Transverse colon (tissue), 4 donors: ENCODE measurements at regions not wholly inside any gene's neighbourhood (a gene's known extent, or its start where the extent isn't known, plus 50 kb on each side); places are given as distances from the start of the nearest gene placed in this dataset.
"Not testable (repeated sequence)": the region's sequence is repeated elsewhere in the genome, so short reads cannot be mapped to it uniquely, and the experiment has no call there.

ENCODE experiments used
- DNase-seq: peaks from one replicate; pipeline ENCODE4 v3.0.0-alpha.2; 2019
- H3K27ac ChIP-seq, 4 donors: fragments of 200-600 bp; sonication (generic); 2 replicates each; pipeline ENCODE4 v1.5.1; 2016 to 2018; ENCODE audit warnings: inconsistent platforms in 4 of 4
- H3K27me3 ChIP-seq: fragments of 200-600 bp; sonication (generic); 2 replicates; pipeline ENCODE4 v1.5.1; 2017; ENCODE audit warnings: inconsistent platforms
- H3K36me3 ChIP-seq, 4 donors: fragments of 200-600 bp; sonication (generic); 2 replicates each; pipeline ENCODE4 v1.5.1; 2017 to 2019; ENCODE audit warnings: inconsistent platforms in 4 of 4
- H3K4me1 ChIP-seq, 4 donors: fragments of 200-600 bp; sonication (generic); 2 replicates each; pipeline ENCODE4 v1.5.1; 2017 to 2020; ENCODE audit warnings: inconsistent platforms in 4 of 4
- H3K4me3 ChIP-seq, 4 donors: fragments of 200-600 bp; sonication (generic); 1 replicate in 1 of 4; 2 replicates in 3 of 4; pipeline versions ENCODE4 v1.5.1 to v1.6.1; 2017 to 2019; ENCODE audit warnings: inconsistent platforms in 4 of 4
- H3K9me3 ChIP-seq, 2 donors: fragments of 200-600 bp; sonication (generic); 2 replicates each; pipeline ENCODE4 v1.5.1; 2017 to 2019; ENCODE audit warnings: inconsistent platforms in 2 of 2
- CTCF ChIP-seq, 5 experiments: fragments of 200-600 bp in 3 of 5; fragments of 450-650 bp in 2 of 5; sonication (generic) in 3 of 5; IDR thresholded peaks; 1 replicate in 2 of 5; 2 replicates in 3 of 5; pipeline ENCODE4 v1.5.1; 2016 to 2017; ENCODE audit warnings: antibody characterized with exemption in 5 of 5, inconsistent platforms in 3 of 5, mild to moderate bottlenecking in 2 of 5, moderate library complexity in 1 of 5
- EP300 ChIP-seq: sonication (generic); formaldehyde crosslinking; IDR thresholded peaks from one replicate; pipeline ENCODE4 v1.6.1; 2017; ENCODE audit warnings: antibody characterized with exemption, low read depth
- POLR2A ChIP-seq: fragments of 450-650 bp; IDR thresholded peaks from one replicate; pipeline ENCODE4 v1.6.1; 2016; ENCODE audit warnings: antibody characterized with exemption, mild to moderate bottlenecking, moderate library complexity
- POLR2AphosphoS5 ChIP-seq, 3 donors: sonication (generic); formaldehyde crosslinking; IDR thresholded peaks; one replicate each; pipeline ENCODE4 v1.6.1; 2016; ENCODE audit warnings: antibody characterized with exemption in 3 of 3
- WGBS, 2 donors: methylation state at CpG; one replicate each; pipeline ENCODE4 v1.1.5; 2018; ENCODE audit warnings: low coverage in 1 of 2; 5-methylcytosine and 5-hydroxymethylcytosine counted together
- in situ Hi-C, 4 donors: fragments of 200-750 bp; cut with MboI; loops; one replicate each; pipeline versions ENCODE4 v1.15.0 to v1.15.1; 2017; ENCODE audit warnings: low sequenced_read_pairs in 3 of 4, low pct_ligation_motif_present in 1 of 4, low pct_unique_long_range_greater_than_20kb in 1 of 4
- intact Hi-C: fragments of 100-400 bp; cut with DNase I; formaldehyde crosslinking; loops from one replicate; pipeline ENCODE4 v1.15.1; 2023; ENCODE audit warnings: low total_unique reads

GRCh38 chr2:34789169-34789568 is 1190.1 kb upstream of the FAM98A start:
- TF ChIP-seq POLR2AphosphoS5 (IDR thresholded peaks at IDR 0.05) = no peak
- TF ChIP-seq CTCF (IDR thresholded peaks at IDR 0.05) = no peak
- TF ChIP-seq EP300 = no peak
- TF ChIP-seq POLR2A = no peak
- H3K4me3 ChIP-seq = no peak overlapping the region
- H3K36me3 ChIP-seq = no peaks in the 10 kb centered on the region
- H3K9me3 ChIP-seq = no peaks in the 10 kb centered on the region
- no peak for DNase-seq
- no peaks in the 10 kb centered on the region for H3K4me1 ChIP-seq
- 56 to 62% methylated on average over 4 of the region's 4 CpGs for WGBS, 2 donors
- no peaks in the 10 kb centered on the region for H3K27me3 ChIP-seq
- in situ Hi-C loops (no loop called here), intact Hi-C loops (no loop called here)
- no peak overlapping the region for H3K27ac ChIP-seq

- Histone ChIP-seq H3K4me1 (no peaks in the 10 kb centered on the region), H3K36me3 (no peaks in the 10 kb centered on the region), H3K27ac (no peak overlapping the region), H3K9me3 (no peaks in the 10 kb centered on the region), H3K27me3 (no peaks in the 10 kb centered on the region), H3K4me3 (no peak overlapping the region)
- no peak for DNase-seq
- in situ Hi-C loops (no loop called here), intact Hi-C loops (no loop called here)
- TF ChIP-seq POLR2A (no peak), EP300 (no peak), CTCF (IDR thresholded peaks at IDR 0.05) (no peak), POLR2AphosphoS5 (IDR thresholded peaks at IDR 0.05) (no peak)
These were observed 1188.2 kb upstream of the FAM98A start for GRCh38 chr2:34787341-34787740.

- intact Hi-C loops = no loop called here
- Histone ChIP-seq H3K4me3 (no peak overlapping the region), H3K4me1 (no peaks in the 10 kb centered on the region), H3K36me3 (no peaks in the 10 kb centered on the region), H3K27ac (no peak overlapping the region), H3K9me3 (no peaks in the 10 kb centered on the region), H3K27me3 (no peaks in the 10 kb centered on the region)
- DNase-seq = no peak
- in situ Hi-C loops = no loop called here
- WGBS, 2 donors = 66 to 67% methylated on average over 3 of the region's 3 CpGs
- no peak for TF ChIP-seq POLR2A
- TF ChIP-seq CTCF (IDR thresholded peaks at IDR 0.05) = no peak
- no peak for TF ChIP-seq POLR2AphosphoS5 (IDR thresholded peaks at IDR 0.05)
- no peak for TF ChIP-seq EP300
These were observed 1186.2 kb upstream of the FAM98A start for GRCh38 chr2:34785206-34785785.

GRCh38 chr2:34784701-34785100 is 1185.6 kb upstream of the FAM98A start:
- TF ChIP-seq CTCF (IDR thresholded peaks at IDR 0.05) (no peak), EP300 (no peak), POLR2A (no peak), POLR2AphosphoS5 (IDR thresholded peaks at IDR 0.05) (no peak)
- Histone ChIP-seq H3K9me3 (no peaks in the 10 kb centered on the region), H3K27ac (no peak overlapping the region), H3K4me1 (no peaks in the 10 kb centered on the region), H3K36me3 (no peaks in the 10 kb centered on the region), H3K4me3 (no peak overlapping the region), H3K27me3 (no peaks in the 10 kb centered on the region)
- in situ Hi-C loops (no loop called here), intact Hi-C loops (no loop called here)
- WGBS, 2 donors = 93 to 94% methylated on average over 1 of the region's 1 CpG
- DNase-seq = no peak

GRCh38 chr2:34750742-34751141 is 1151.6 kb upstream of the FAM98A start:
- H3K27ac ChIP-seq, in situ Hi-C loops, H3K9me3 ChIP-seq, intact Hi-C loops, DNase-seq, H3K4me3 ChIP-seq, H3K36me3 ChIP-seq, H3K27me3 ChIP-seq, H3K4me1 ChIP-seq: not testable (repeated sequence)
- WGBS, 2 donors = 81 to 90% methylated on average over 6 to 7 of the region's 7 CpGs
